Tibial nerve (tissue), 4 donors: ENCODE measurements at regions not wholly inside any gene's neighbourhood (a gene's known extent, or its start where the extent isn't known, plus 50 kb on each side); places are given as distances from the start of the nearest gene placed in this dataset.

Source experiments
- CTCF ChIP-seq, 5 experiments: fragments of 200-600 bp in 3 of 5; fragments of 450-650 bp in 2 of 5; sonication (generic) in 3 of 5; IDR thresholded peaks; one replicate each; pipeline ENCODE4 v1.5.1; 2016 to 2019; ENCODE audit warnings: antibody characterized with exemption in 5 of 5, mild to moderate bottlenecking in 3 of 5, moderate library complexity in 2 of 5
- EP300 ChIP-seq, 2 donors: sonication (generic); formaldehyde crosslinking; IDR thresholded peaks; one replicate each; pipeline ENCODE4 v1.6.1; 2017; ENCODE audit warnings: antibody characterized with exemption in 2 of 2, mild to moderate bottlenecking in 1 of 2
- POLR2A ChIP-seq, 2 donors: fragments of 450-650 bp; IDR thresholded peaks; one replicate each; pipeline ENCODE4 v1.6.1; 2017; ENCODE audit warnings: antibody characterized with exemption in 2 of 2, mild to moderate bottlenecking in 2 of 2, moderate library complexity in 2 of 2

GRCh38 chr16:86806838-86807351, 228.5 kb downstream of the FOXL1 start:
- no peak for TF ChIP-seq EP300 (IDR thresholded peaks at IDR 0.05)
- TF ChIP-seq CTCF (IDR thresholded peaks at IDR 0.05): no peak
- no peak for TF ChIP-seq POLR2A (IDR thresholded peaks at IDR 0.05)
